NCI-H69 (cell line): ENCODE measurements at regions not wholly inside any gene's neighbourhood (a gene's known extent, or its start where the extent isn't known, plus 50 kb on each side); places are given as distances from the start of the nearest gene placed in this dataset.
A peak's percentile ranks its signal among the peaks of the same experiment; 100 is the strongest.
"Not testable (repeated sequence)": the region's sequence is repeated elsewhere in the genome, so short reads cannot be mapped to it uniquely, and the experiment has no call there.

ENCODE experiments used
- DNase-seq: peaks from one replicate; lab custom pipeline; 2025; lab: John Stamatoyannopoulos, UW

DNA sequence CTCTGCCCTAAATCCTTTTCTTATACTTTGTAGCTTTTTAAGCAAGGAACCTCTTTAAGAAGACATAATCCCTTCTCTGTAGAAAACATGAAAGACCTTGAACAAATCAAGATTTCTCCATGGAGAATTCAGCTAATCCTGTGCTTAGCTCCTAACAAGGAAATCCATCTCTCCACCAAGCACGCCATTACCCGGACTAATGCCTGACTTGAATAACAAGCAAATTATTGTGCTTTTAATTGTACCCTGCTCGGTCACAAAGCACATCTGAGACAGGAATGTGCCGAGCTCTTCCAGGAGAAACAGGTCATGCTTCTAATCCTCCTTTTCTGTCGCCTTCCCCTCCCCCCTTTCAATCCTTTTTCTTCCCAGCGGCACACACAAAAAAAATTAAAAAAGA lies 141.3 kb downstream of the PSAT1 start:
- DNase-seq: peak; percentile 23

DNA sequence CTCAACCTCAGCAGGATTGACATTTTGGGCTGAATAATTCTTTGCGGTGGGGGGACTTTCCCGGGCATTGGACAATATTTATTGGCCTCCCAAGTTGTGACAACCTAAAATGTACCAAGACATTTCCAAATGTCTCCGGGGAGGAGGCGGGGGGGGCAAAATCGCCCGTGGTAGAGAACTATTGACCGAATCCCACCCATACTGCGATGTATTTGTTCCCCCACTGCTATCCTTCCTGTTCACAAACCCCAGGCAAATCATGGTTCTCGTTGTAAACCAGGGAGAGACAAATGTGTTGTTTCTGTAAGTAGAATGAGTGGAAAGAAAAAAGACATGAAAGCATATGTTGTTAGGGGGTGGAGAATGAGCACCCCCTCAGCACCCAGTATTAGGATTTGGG lies 141.9 kb downstream of the PSAT1 start:
- DNase-seq: no peak

DNA sequence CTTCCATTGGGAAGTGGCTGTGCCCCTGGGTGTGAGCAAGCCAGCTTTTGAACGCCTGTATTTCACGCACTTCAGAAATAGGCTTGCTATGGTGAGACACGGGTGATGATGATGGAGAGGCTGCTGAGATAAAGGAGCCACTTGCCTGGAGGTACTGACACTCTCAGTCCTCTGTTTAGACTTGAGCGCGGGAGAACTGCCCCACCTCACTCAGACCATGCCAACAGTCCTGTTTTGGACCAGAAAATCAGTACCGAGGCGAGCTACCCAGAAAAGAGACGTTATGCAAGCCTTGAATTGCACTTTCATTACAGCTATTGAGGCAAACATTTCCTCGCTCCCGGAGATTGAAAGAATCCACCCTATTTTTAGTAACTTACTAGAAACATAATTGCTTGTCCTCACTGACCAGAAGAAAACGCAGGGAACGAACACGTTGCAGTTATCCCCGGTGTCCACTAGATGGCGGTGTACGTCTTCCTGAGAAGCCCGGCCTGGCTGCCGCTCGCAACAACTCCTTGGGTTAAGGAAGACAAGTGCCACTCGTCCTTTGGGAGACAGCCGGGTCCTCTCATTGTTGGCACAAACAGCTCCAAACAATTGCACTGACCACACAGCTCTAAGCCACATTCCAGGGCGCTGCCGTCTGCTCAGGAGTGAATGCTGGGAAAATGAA lies 142.4 kb downstream of the PSAT1 start:
- DNase-seq: peak; percentile 91

DNA sequence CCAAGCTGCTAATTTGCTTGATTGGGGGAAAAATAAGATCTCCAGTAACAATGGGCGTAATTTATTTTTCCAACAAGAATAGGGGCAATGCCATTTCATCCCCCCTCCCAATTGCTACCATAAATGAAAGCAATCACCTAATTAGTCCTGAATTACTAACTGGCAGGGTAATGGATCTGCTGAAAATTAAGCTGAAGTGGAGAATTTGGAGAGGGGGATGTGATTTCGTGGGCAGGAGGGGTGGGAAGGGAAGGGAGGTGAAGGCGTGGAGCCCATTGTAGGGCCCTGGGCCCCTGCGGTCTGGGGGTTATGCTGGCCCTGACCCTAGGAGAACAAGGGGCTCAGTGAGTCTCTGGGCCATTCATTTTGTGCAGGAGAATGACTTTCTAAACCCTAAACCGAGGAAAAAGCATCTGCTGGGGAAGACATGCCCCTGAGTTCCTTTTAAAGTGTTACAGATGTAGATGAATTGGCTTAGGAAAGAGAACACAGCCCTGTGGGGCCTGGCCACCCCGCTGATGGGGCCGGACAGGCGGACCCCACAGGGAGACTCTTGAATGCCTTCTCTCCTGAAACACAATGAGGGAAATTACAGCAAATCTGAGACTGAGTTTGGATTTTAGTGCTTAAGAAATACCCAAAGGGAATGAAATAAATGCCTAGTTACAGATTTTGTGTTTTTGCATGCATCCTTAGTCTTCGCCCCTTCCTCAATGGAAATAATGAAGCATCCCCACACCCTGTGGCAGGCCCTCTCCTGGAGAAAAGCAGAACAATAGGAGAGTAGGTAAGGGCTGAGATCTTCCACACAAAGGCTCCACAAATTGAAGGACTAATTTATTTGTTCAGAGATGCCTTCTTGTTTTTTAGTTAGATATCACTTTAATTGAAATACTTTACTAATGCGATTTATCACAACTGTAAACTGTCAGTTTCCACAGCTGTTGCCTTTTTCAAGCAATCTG lies 143.2 kb downstream of the PSAT1 start:
- DNase-seq: peak; percentile 66

DNA sequence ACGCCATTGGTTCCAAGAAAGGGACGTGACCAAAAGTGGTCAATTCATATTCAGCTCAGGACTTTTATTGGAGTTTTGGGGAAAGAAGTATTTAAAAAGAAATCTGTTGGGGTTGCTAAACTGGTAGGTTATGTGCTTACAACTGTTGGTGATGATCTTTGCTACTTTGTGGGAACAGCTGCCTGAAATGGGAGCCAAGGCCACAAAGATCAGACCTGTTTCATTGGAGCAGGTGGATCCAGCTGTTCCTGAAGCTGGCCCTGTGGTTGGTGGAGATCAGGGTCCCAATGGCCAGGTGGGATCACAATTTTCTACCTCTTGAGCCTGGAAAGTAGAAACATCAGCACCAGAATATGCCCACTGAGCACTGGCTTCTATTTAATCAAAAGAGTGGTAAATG lies 144.5 kb downstream of the PSAT1 start:
- DNase-seq: no peak

DNA sequence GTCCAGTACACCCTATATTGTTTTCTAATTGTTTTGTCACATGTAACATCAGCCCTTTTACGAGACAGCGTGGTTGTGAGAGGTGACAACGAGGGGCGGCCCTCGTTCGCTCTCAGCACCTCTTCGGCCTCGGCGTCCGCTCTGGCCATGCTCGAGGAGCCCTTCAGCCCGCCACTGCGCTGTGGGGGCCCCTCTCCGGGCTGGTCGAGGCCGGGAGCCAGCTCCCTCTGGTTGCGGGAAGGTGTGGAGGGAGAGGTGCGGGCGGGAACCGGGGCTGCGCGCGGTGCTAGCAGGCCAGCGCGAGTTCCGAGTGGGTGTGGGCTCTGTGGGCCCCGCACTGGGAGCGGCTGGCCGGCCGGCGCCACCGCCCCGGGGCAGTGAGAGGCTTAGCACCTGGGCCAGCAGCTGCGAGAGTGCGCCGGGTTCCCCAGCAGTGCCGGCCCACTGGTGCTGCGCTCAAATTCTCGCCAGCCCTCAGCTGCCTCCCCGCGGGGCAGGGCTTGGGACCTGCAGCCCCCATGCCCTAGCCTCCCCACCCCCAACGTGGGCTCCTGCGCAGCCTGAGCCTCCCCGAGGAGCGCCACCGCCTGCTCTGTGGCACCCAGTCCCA lies 145.0 kb downstream of the PSAT1 start:
- DNase-seq: no peak

DNA sequence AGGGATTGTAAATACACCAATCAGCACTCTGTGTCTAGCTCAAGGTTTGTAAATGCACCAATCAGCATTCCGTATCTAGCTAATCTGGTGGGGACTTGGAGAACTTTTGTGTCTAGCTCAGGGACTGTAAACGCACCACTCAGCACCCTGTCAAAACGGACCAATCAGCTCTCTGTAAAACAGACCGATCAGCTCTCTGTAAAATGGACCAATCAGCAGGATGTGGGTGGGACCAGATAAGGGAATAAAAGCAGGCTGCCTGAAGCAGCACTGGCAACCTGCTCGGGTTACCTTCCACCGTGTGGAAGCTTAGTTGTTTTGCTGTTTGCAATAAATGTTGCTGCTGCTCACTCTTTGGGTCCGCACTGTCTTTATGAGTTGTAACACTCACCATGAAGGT lies 145.7 kb downstream of the PSAT1 start:
- not testable (repeated sequence) for DNase-seq

DNA sequence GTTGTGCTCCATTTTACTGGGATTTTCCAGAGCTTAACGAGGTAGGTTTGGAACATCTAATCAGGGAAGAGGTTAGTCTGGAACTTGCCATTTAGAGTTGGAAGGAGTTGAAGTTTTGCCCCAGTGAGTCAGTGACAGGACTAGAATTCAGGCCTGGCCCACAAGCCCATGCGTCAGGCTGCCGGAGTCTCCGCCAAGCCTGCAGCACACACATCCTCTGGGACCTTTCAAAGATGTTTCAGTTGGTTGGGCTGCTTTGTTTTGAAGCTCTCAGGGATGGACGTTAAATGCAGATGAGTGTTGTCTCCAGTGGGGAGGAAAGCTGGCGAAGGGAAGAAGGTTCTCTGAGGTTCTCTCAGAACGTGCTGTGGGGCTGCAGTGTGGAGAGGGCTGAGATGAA lies 147.0 kb downstream of the PSAT1 start:
- DNase-seq: no peak

DNA sequence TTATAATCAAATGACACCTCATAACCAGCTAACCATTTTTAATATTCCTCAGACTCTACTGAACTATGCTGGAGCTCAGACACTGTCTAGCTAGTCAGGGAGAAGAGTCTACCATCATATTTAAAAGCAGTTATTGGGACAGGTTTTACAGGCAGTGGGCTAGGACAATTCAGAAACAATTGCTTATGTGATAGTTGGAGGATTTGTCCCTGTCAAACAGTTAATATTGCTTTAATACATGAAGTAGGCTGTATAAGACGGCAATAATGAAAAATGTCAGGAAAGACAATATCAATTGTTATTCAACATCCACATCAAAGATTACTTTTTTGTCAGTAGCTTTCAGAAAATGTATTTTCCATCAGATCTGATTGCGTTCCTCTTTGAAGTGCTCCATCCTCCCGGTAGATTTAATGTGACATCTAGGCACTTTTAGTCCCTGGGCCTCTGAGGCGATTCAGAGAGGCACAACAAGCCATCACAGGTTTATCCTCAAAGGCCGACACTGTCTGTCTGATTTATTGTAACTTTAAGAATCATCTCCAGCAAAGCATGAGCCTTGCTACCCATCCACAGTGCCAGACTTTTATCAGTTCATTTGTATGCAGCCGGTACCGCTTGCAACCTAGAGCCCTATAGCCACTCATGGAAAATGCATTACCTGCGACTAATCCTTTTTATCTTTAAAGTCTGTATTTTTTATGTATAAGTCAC lies 152.2 kb downstream of the PSAT1 start:
- DNase-seq: no peak

DNA sequence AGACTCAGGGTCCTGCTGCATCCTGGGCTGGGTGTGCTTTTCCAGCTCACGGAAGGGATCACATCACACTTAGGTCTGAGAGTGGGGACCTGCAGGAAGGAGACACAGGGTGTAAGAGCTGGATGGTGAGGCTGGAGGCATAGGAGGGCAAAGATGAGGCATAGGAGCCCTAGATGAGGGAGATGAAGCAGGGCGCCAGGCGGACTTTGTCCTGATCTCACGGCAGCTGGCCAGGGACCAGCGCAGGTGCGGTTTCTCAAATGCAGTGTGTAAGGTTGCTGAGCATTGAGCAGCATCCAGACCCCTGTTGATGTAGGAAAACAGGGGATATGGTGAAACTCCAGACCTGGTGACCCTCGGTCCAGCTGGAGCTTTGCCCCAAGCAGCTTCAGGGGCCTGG lies 156.5 kb downstream of the PSAT1 start:
- DNase-seq: no peak

DNA sequence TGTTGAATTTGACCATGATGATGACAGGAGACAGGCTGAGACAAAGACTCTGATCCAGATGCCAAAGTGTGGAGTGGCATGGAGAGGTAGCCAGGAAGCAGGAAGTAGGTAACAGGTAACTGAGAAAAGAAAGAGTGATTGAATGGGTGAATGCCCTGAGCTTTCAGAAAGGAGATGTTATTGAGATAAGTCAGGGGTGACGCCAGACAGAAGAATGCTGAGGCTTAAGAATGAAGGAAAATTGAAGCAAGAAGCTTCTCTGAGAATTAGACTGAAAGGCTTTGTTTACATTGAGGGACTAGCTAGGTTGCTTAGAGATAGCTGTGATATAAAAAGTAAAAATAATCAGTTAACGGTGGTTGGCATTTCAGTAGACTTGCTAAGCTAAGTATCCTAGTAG lies 165.7 kb downstream of the PSAT1 start:
- no peak for DNase-seq

DNA sequence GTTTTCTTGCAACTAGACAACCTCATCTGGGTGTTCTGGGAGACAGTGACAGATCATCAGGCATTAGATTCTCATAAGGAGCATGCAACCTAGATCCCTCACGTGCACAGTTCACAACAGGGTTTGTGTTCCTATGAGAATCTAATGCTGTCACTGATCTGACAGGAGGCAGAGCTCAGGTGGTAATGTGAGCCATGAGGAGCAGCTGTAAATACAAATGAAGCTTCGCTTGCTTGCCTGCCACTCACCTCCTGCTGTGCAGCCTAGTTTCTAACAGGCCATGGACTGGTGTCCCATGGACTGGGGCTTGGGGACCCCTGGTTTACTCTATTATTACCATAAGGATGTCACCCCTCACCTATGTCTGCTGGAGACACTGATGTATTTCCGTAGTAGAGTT lies 166.8 kb downstream of the PSAT1 start:
- DNase-seq: no peak

DNA sequence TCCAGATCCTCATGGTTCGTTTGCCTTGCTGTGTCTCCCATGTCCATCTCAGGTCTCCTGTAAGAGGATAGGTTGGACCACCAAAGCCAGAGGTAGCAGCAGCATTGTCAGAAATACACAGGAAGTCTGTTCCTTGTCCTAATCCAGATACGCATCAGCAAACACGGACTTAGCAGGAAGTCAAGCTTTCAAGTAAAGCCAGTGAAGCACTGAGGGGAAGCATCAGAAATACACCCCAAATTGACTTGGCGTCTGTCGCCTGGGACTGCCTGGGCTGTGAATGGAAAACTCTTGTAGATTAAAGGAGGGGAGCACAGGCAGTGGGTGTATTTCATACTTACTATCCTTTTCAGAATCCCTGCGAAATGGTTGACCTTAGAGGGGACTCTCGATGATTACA lies 171.3 kb downstream of the PSAT1 start:
- DNase-seq: peak; percentile 26

DNA sequence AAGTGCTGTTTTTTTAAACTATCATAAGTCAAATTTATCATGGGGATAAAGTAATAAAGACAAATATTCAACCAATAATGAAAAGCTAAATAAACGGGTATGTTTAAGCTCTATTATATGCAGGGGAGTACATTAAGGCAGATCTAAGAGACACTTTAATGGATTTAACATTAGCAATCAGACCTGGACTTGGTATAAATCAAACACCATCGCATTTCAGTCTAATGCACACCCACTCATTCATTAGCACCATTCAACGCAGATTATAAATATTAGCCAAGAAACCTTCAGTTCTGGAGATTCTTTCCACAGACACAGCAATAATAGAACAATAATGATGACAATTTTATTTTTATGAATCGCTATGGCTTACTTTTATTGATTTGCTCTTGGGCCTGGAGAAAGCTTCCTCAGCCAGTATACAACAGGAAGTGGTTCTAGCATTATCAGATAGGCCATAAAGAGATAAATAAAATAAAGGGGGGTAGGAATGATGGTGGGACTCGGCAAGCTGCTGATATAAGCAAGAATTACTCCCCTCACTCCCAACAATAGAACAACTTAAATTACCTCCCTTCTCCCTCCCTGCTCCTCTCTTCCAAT lies 172.2 kb downstream of the PSAT1 start:
- DNase-seq: no peak

DNA sequence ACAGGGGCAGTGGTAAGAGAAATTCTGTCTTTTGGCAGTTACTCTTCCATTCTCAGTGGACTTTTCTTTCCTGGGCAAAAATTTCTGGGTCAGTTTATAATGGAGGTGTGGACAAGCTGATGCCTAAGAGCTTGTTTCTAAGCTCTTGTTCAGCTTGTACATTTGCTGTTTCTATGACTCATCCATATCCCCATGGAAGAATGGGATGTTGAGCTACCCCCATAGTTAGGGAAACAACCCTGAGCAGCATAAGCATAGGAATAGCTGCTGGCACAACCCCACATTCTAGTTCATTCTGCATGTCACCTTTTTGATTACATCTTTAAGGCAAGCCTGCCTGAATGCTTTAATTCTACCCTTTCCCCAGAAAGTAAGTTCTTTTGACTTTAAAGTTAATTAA lies 173.3 kb downstream of the PSAT1 start:
- DNase-seq: no peak

DNA sequence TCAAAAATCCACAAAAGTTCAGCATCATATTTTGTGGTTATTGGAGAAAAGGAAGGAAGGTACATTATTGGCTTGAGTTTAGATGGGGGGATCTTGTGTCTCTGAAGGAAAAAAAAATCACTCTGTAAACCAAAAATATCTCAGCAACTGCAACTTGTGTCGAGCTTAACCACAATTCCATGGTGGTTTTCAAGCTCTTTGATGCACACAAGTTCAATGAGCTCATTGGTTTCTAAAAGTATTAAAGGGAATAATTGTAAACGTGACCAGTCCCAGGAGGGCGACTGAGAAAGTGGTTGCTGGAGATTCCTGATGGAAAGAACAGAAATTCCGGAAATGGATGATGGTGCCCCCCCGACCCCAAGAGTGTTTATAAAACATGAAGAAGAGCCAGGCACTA lies 173.8 kb downstream of the PSAT1 start:
- DNase-seq: no peak

DNA sequence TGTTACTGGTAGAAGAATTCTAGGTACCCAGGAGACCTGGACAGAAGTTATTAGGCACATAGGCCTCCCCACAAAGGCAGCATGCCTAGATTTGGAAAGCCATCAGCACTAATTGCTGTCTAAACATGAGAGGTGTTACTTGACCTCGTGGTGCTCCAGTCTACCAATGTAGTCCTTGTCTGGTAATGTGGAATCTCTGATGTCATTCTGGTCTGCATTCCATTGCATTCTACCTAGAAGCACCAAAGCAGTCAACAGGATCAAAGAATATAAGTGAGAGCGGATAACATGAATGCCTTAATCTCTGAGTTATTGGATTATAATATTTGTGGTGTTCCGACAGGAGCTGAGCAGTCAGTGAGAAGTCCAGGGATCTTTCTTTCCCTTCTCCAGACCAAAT lies 175.2 kb downstream of the PSAT1 start:
- peak; percentile 8 for DNase-seq

DNA sequence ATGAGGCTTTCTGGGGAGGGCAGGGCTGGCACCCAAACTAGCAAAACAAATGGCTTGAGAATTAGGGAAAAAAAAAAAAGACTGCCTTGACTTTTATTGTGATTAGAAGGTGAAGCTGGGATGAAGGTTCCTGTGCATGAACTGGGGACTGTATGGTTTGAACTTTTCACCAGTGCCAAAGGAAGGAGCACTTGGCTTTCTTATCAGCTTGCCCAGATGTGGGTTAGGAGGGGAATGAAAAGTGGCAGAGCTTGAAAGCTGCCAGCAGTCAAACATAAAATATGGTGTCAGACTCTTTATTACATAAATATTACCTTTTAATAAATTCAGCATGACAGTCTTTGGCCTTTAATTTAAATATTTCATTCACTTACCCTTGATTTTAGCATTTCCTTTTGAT lies 182.5 kb downstream of the PSAT1 start:
- DNase-seq: no peak

DNA sequence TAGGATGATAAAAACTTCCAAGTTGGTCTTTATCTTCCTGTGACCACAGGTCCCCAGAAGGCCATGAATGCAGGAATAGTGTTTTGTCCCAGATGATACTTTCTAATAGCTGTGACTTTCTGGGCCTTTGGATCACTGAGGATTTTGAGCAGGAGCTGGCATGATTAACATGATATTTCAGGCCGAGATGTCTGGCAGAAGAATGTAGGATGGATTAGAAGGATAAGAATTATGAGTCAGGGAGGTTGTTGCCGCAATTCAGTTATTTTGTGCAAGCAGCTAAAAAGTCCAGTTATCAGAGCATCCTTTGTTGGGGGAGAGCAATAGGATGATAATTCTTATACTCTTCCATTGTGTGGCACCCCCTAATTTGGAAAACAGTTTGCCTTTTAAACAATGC lies 189.7 kb downstream of the PSAT1 start:
- no peak for DNase-seq

DNA sequence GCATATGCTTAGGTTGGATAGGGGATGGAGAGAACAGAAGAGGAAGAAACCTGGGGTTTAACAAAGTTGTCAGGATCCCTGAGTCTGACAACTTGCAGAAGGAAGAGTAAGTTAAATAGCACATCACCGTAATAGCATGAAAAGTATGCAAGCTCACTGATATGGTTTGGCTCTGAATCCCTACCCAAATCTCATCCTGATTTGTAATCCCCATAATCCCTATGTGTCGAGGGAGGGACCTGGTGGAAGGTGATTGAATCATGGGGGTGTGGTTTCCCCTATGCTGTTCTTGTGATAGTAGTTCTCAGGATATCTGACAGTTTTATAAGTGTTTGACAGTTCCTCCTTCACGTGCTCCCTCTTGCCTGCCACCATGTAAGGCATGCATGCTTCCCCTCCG lies 193.3 kb downstream of the PSAT1 start:
- no peak for DNase-seq

DNA sequence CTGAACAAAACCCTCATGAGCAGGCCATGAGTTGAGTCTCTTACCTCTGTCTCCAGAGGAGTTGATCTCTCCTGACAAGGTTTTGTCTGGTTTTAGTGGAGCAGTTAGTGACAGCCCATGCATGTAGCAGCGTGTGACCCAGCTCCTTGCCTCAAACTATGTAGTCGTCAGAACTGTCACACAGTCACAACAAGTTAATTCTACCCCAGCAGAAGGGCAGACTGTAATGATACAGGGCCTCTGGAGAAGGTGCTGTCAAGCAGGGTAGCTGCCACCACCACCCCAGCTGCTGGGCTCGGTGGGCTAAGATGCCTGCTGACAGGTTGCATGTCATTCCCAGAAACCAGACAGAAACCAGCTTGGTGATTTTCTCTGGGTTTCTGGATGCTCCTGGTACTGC lies 194.5 kb downstream of the PSAT1 start:
- no peak for DNase-seq

DNA sequence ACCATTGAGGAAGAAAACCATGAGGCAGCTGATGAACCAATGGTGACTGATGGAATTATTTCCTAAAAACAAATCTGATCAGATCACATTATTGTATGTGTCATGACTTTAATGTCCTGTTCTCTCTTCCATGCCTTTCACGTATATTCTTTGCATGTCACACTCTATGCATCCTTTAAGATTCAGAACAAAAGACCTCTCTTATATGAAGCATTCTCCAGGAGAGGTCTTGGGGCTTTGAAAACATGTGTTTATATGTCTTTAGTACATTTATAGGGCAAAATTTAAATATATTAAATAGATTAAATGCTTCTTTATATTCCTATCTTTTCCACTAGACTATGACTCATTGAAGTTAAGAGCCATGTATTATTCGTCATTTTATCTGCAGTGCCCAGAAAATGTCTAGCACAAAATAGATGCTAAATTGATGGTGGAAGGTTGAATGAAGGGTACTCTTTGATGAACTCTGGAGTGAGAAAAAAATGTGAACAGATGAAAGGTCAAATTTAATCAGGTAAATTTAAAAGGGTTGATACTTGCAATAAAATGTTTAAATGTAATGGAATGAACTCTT lies 196.3 kb downstream of the PSAT1 start:
- DNase-seq: no peak
